ENCODE measurements at regions not wholly inside any gene's neighbourhood (a gene's known extent, or its start where the extent isn't known, plus 50 kb on each side); places are given as distances from the start of the nearest gene placed in this dataset.

DNA sequence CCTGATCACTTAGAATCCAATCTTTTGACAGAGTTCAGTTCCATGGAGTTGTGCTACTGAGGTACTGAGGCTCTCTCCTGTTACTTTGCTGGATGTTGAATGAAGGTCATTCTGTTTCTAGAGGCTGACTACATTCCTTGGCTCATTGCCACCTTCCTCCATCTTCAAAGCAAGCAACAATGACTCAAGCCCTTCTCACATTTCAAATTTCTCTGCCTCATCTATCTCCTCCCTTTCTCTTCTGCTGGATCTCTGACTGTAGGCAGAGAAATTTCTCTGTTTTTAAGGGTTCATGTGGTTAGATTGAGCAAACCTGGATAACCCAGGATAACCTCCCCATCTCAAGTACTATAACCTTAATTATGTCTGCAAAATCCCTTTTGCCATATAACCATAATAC is 775.4 kb downstream of the STPG2 start:
- Mint-ChIP-seq H3K4me1 (peaks cover 18% of the 10 kb centered on the region), H3K27me3 (ENCODE audit: low read depth) (no peaks in the 10 kb centered on the region), H3K27ac (peak overlapping the region; percentile 47), H3K9me3 (peaks cover 51% of the 10 kb centered on the region), H3K4me3 (no peak overlapping the region), H3K36me3 (peaks cover 14% of the 10 kb centered on the region)
- TF ChIP-seq, protein P1, sequence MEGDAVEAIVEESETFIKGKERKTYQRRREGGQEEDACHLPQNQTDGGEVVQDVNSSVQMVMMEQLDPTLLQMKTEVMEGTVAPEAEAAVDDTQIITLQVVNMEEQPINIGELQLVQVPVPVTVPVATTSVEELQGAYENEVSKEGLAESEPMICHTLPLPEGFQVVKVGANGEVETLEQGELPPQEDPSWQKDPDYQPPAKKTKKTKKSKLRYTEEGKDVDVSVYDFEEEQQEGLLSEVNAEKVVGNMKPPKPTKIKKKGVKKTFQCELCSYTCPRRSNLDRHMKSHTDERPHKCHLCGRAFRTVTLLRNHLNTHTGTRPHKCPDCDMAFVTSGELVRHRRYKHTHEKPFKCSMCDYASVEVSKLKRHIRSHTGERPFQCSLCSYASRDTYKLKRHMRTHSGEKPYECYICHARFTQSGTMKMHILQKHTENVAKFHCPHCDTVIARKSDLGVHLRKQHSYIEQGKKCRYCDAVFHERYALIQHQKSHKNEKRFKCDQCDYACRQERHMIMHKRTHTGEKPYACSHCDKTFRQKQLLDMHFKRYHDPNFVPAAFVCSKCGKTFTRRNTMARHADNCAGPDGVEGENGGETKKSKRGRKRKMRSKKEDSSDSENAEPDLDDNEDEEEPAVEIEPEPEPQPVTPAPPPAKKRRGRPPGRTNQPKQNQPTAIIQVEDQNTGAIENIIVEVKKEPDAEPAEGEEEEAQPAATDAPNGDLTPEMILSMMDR (IDR thresholded peaks at IDR 0.05; ENCODE audit: unreplicated experiment) = no peak
- DNase-seq (ENCODE audit: low spot score in 2 of 2, unreplicated experiment in 2 of 2) = no peak

DNA sequence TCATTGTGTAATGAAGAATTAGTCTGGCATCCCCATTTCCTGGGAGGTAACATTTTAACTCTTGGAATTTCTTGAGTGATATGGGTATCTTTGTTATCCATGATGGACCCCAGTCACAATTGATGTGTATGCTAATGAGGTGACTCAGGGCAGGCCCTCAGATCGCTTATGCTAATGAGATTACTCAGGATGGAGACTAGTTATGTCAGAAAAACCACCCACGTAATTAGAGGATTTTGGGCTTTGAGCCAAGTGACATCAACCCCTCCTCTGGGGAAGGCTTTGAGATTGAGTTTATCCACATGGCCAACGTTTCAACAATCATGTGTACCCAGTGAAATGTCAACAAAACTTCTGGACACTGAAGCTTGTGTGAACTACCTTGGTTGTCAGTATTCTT is 772.7 kb downstream of the STPG2 start:
- peaks cover 41% of the 10 kb centered on the region for H3K9me3 Mint-ChIP-seq
- TF ChIP-seq, protein P1 (IDR thresholded peaks at IDR 0.05; ENCODE audit: unreplicated experiment) = no peak
- H3K36me3 Mint-ChIP-seq = peaks cover 11% of the 10 kb centered on the region
- H3K4me3 Mint-ChIP-seq = no peak overlapping the region
- DNase-seq (ENCODE audit: low spot score in 2 of 2, unreplicated experiment in 2 of 2) = no peak
- H3K27ac Mint-ChIP-seq = no peak overlapping the region
- H3K27me3 Mint-ChIP-seq (ENCODE audit: low read depth) = no peaks in the 10 kb centered on the region
- H3K4me1 Mint-ChIP-seq = peaks cover 20% of the 10 kb centered on the region

DNA sequence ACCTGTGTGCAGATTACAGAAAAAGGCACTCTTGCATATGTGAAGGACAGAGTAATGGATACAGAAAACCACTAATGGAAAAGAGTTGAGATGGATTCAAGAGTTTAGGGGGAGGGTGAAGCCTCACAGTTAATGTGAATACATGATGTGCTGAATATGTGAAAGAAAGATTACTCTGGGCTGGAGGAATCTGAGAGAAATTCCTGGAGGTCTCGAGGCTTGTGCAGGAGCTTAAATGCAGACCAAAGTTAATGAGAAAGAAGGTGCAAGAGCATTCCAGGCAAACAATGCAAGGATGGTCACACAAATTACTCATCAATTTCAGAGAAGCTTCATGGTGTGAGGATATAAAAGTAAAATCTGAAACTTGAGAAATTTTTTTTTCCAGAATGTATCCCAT is 768.8 kb downstream of the STPG2 start:
- peaks cover 2% of the 10 kb centered on the region for H3K4me1 Mint-ChIP-seq
- H3K4me3 Mint-ChIP-seq = no peak overlapping the region
- peaks cover 36% of the 10 kb centered on the region for H3K9me3 Mint-ChIP-seq
- H3K36me3 Mint-ChIP-seq = peaks cover 5% of the 10 kb centered on the region
- no peak overlapping the region for H3K27ac Mint-ChIP-seq
- DNase-seq (ENCODE audit: low spot score in 2 of 2, unreplicated experiment in 2 of 2) = no peak
- H3K27me3 Mint-ChIP-seq (ENCODE audit: low read depth) = no peaks in the 10 kb centered on the region
- TF ChIP-seq, protein P1 (IDR thresholded peaks at IDR 0.05; ENCODE audit: unreplicated experiment) = no peak

DNA sequence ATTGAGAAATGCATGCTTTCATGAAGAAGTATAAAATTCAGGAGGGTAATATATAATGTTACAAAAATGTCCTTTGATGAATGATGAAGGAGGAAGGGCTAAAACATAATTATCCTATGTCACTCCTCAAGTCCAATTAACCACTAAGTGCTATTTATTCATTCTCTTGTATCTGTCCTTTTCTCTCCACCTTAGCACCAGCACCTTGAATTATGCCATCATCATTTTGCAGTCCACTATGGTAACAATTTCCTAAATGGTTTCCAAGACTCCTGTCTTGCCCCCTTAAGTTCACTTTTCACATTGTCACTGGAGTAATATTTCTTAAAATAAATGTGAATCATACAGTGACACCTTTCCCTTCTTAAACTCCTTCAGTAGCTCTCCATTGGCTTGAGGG is 756.3 kb downstream of the STPG2 start:
- Mint-ChIP-seq H3K27ac (no peak overlapping the region), H3K27me3 (ENCODE audit: low read depth) (no peaks in the 10 kb centered on the region), H3K9me3 (peaks cover 20% of the 10 kb centered on the region), H3K4me3 (no peak overlapping the region), H3K4me1 (peaks cover 22% of the 10 kb centered on the region), H3K36me3 (no peaks in the 10 kb centered on the region)
- DNase-seq (ENCODE audit: low spot score in 2 of 2, unreplicated experiment in 2 of 2) = no peak
- TF ChIP-seq, protein P1 (IDR thresholded peaks at IDR 0.05; ENCODE audit: unreplicated experiment) = no peak

DNA sequence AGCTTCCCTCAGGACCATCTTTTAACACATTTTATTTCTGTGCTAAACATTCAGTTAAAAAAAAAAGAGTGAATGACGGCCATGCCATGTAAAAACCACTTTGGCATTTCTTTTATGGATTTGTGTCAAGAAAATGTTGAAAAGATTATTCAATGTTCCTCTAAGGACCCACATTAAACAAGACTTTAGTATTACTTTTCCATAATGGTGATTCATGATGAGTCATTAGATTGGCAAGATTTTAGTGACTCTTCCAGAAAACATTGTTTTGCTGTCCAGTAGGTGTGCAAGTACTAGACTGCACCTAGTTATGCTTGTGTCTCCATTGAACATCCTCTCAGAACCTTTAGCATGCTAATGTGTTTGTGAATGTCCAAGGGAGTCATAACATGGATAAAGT is 748.6 kb downstream of the STPG2 start:
- Mint-ChIP-seq H3K9me3 (peaks cover 35% of the 10 kb centered on the region), H3K4me1 (peaks cover 17% of the 10 kb centered on the region), H3K36me3 (peaks cover 4% of the 10 kb centered on the region), H3K27ac (no peak overlapping the region), H3K27me3 (ENCODE audit: low read depth) (no peaks in the 10 kb centered on the region), H3K4me3 (no peak overlapping the region)
- TF ChIP-seq, protein P1 (IDR thresholded peaks at IDR 0.05; ENCODE audit: unreplicated experiment) = no peak
- no peak for DNase-seq (ENCODE audit: low spot score in 2 of 2, unreplicated experiment in 2 of 2)

DNA sequence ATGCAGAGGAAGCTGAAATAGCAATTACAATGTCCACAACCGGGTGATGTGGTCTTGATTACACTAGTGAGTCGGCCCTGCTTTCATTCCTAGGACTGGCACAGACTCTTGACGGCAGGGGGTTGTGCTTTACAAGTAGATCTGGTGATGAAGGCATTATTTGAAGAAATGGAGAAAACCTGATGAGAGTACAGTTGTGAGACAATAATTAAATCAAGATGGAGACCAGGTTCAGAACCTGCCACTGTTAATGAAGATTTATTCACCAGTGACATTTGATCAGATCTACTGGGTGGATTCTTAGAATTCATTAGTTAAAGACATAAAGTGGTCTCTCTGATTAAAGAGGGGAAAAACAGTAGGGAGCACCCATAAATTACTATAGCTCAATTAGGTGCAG is 747.2 kb downstream of the STPG2 start:
- Mint-ChIP-seq H3K27me3 (ENCODE audit: low read depth) (no peaks in the 10 kb centered on the region), H3K4me3 (no peak overlapping the region), H3K36me3 (peaks cover 12% of the 10 kb centered on the region), H3K4me1 (peaks cover 17% of the 10 kb centered on the region), H3K27ac (peak overlapping the region; percentile 68), H3K9me3 (peaks cover 41% of the 10 kb centered on the region)
- TF ChIP-seq, protein P1 (IDR thresholded peaks at IDR 0.05; ENCODE audit: unreplicated experiment) = no peak
- DNase-seq (ENCODE audit: low spot score in 2 of 2, unreplicated experiment in 2 of 2) = no peak

All from mesothelial cell of epicardium (in vitro differentiated cells).